ENCODE measurements at regions not wholly inside any gene's neighbourhood (a gene's known extent, or its start where the extent isn't known, plus 50 kb on each side); places are given as distances from the start of the nearest gene placed in this dataset.

DNA sequence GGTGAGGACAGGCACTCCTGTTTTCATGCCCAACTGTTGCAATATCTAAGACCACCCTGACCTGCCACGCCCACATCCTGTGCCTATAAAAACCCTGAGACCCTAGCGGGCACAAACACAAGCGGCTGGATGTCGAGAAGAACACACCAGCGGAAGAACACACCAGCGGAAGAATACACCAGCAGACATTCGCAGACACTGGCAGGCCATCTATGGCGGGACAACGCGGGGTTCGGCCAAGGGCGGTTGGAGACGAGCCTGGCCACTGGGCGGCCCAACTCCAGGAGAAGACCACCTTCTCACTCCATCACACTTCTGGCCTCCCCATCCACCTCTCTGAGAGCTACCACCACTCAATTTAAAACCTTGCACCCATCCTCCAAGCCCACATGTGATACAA lies 361.4 kb downstream of the FAT4 start:
- TF ChIP-seq POLR2AphosphoS5 (IDR thresholded peaks at IDR 0.05; ENCODE audit: low read depth, low read length) (no peak), POLR2A (IDR thresholded peaks at IDR 0.05; ENCODE audit: low read depth, low read length) (no peak), SPI1 (IDR thresholded peaks at IDR 0.05; ENCODE audit: low read depth, low read length) (no peak), TAF1 (IDR thresholded peaks at IDR 0.05; ENCODE audit: low read depth, low read length) (no peak), POU2F2 (IDR thresholded peaks at IDR 0.05; ENCODE audit: low read depth, low read length) (no peak), PAX5 (IDR thresholded peaks at IDR 0.05; ENCODE audit: insufficient read depth, low read length, severe bottlenecking) (no peak)
